SKM-1 treated with dmso at 0.1 percent for 144 hours (cell line): ENCODE measurements at regions not wholly inside any gene's neighbourhood (a gene's known extent, or its start where the extent isn't known, plus 50 kb on each side); places are given as distances from the start of the nearest gene placed in this dataset.
"Not testable (repeated sequence)": the region's sequence is repeated elsewhere in the genome, so short reads cannot be mapped to it uniquely, and the experiment has no call there.

Source experiments
- DNase-seq: peaks from one replicate; lab custom pipeline; 2025; ENCODE audit not compliant: unreplicated experiment; lab: John Stamatoyannopoulos, UW

GRCh38 chr5:103867857-103868598 lies 305.4 kb upstream of the NUDT12 start:
- DNase-seq: peak; percentile 32

- DNase-seq: no peak
These were observed 303.6 kb upstream of the NUDT12 start for GRCh38 chr5:103866169-103866568.

- DNase-seq: no peak
These were observed 299.8 kb upstream of the NUDT12 start for GRCh38 chr5:103862398-103862797.

GRCh38 chr5:103860327-103860726 lies 297.7 kb upstream of the NUDT12 start:
- DNase-seq: no peak

GRCh38 chr5:103858367-103858766 lies 295.8 kb upstream of the NUDT12 start:
- DNase-seq: not testable (repeated sequence)

GRCh38 chr5:103851091-103851490 lies 288.5 kb upstream of the NUDT12 start:
- no peak for DNase-seq

GRCh38 chr5:103849934-103850333 lies 287.3 kb upstream of the NUDT12 start:
- no peak for DNase-seq

- no peak for DNase-seq
These were observed 284.5 kb upstream of the NUDT12 start for GRCh38 chr5:103847060-103847459.

- no peak for DNase-seq
These were observed 280.3 kb upstream of the NUDT12 start for GRCh38 chr5:103842936-103843335.

- no peak for DNase-seq
These were observed 278.0 kb upstream of the NUDT12 start for GRCh38 chr5:103840600-103840999.

- no peak for DNase-seq
These were observed 271.6 kb upstream of the NUDT12 start for GRCh38 chr5:103834216-103834615.

- peak; percentile 13 for DNase-seq
These were observed 267.0 kb upstream of the NUDT12 start for GRCh38 chr5:103829585-103829984.

- no peak for DNase-seq
These were observed 265.4 kb upstream of the NUDT12 start for GRCh38 chr5:103827976-103828375.

GRCh38 chr5:103821361-103821760 lies 258.8 kb upstream of the NUDT12 start:
- DNase-seq: no peak

- peak; percentile 68 for DNase-seq
These were observed 246.0 kb upstream of the NUDT12 start for GRCh38 chr5:103808464-103809106.

GRCh38 chr5:103804711-103805110 lies 242.1 kb upstream of the NUDT12 start:
- DNase-seq: no peak

GRCh38 chr5:103801681-103802080 lies 239.1 kb upstream of the NUDT12 start:
- no peak for DNase-seq

- DNase-seq: no peak
These were observed 238.3 kb upstream of the NUDT12 start for GRCh38 chr5:103800741-103801495.

GRCh38 chr5:103793595-103794182 lies 231.1 kb upstream of the NUDT12 start:
- no peak for DNase-seq

- no peak for DNase-seq
These were observed 223.0 kb upstream of the NUDT12 start for GRCh38 chr5:103785569-103785968.

- DNase-seq: no peak
These were observed 221.1 kb upstream of the NUDT12 start for GRCh38 chr5:103783669-103784068.

GRCh38 chr5:103780794-103781193 lies 218.2 kb upstream of the NUDT12 start:
- DNase-seq: no peak
